IPS-NIHi11 (cell line): ENCODE measurements at regions not wholly inside any gene's neighbourhood (a gene's known extent, or its start where the extent isn't known, plus 50 kb on each side); places are given as distances from the start of the nearest gene placed in this dataset.
"Not testable (repeated sequence)": the region's sequence is repeated elsewhere in the genome, so short reads cannot be mapped to it uniquely, and the experiment has no call there.

Source experiments
- DNase-seq: peaks from one replicate; pipeline ENCODE4 v3.0.0; 2012; ENCODE audit warnings: mixed read lengths, low spot score

GRCh38 chr4:24001486-24002329 is 111.9 kb upstream of the PPARGC1A start:
- DNase-seq, result no peak

GRCh38 chr4:24000470-24000831 is 110.6 kb upstream of the PPARGC1A start:
- no peak for DNase-seq

GRCh38 chr4:23999714-24000469 is 110.0 kb upstream of the PPARGC1A start:
- no peak for DNase-seq

GRCh38 chr4:23993373-23993772 is 103.5 kb upstream of the PPARGC1A start:
- DNase-seq, result no peak

GRCh38 chr4:23991444-23991843 is 101.6 kb upstream of the PPARGC1A start:
- no peak for DNase-seq

GRCh38 chr4:23986270-23986669 is 96.4 kb upstream of the PPARGC1A start:
- no peak for DNase-seq

GRCh38 chr4:23981328-23981727 is 91.5 kb upstream of the PPARGC1A start:
- DNase-seq, result peak; percentile 24

- DNase-seq, result no peak
Measured at GRCh38 chr4:23979534-23979933, 89.7 kb upstream of the PPARGC1A start.

GRCh38 chr4:23978002-23978401 is 88.2 kb upstream of the PPARGC1A start:
- DNase-seq, result no peak

GRCh38 chr4:23976423-23976822 is 86.6 kb upstream of the PPARGC1A start:
- DNase-seq, result no peak

GRCh38 chr4:23973308-23973855 is 83.5 kb upstream of the PPARGC1A start:
- no peak for DNase-seq

GRCh38 chr4:23972805-23973204 is 83.0 kb upstream of the PPARGC1A start:
- DNase-seq, result no peak

- DNase-seq, result no peak
Measured at GRCh38 chr4:23972187-23972586, 82.3 kb upstream of the PPARGC1A start.

GRCh38 chr4:23970201-23970850 is 80.5 kb upstream of the PPARGC1A start:
- no peak for DNase-seq

- DNase-seq, result no peak
Measured at GRCh38 chr4:23969635-23970145, 79.8 kb upstream of the PPARGC1A start.

GRCh38 chr4:23967281-23967680 is 77.4 kb upstream of the PPARGC1A start:
- peak; percentile 14 for DNase-seq

- DNase-seq, result peak; percentile 47
Measured at GRCh38 chr4:23966725-23967124, 76.9 kb upstream of the PPARGC1A start.

GRCh38 chr4:23962462-23962861 is 72.6 kb upstream of the PPARGC1A start:
- DNase-seq, result no peak

GRCh38 chr4:23961395-23961794 is 71.5 kb upstream of the PPARGC1A start:
- DNase-seq, result not testable (repeated sequence)

GRCh38 chr4:23959396-23960148 is 69.7 kb upstream of the PPARGC1A start:
- DNase-seq, result no peak

- DNase-seq, result no peak
Measured at GRCh38 chr4:23958749-23959148, 68.9 kb upstream of the PPARGC1A start.

- DNase-seq, result no peak
Measured at GRCh38 chr4:23957465-23957864, 67.6 kb upstream of the PPARGC1A start.
